Stimulated activated CD4-positive, alpha-beta T cell treated with anti-CD3 and anti-CD28 coated beads, Interleukin-15, amount 100 ng/mL, for 48 hours (primary cell): ENCODE measurements at regions not wholly inside any gene's neighbourhood (a gene's known extent, or its start where the extent isn't known, plus 50 kb on each side); places are given as distances from the start of the nearest gene placed in this dataset.

Experiments
- DNase-seq, 2 donors: peaks; one replicate each; pipeline ENCODE4 v3.0.0-alpha.2; 2020; ENCODE audit warnings: low read depth in 2 of 2

DNA sequence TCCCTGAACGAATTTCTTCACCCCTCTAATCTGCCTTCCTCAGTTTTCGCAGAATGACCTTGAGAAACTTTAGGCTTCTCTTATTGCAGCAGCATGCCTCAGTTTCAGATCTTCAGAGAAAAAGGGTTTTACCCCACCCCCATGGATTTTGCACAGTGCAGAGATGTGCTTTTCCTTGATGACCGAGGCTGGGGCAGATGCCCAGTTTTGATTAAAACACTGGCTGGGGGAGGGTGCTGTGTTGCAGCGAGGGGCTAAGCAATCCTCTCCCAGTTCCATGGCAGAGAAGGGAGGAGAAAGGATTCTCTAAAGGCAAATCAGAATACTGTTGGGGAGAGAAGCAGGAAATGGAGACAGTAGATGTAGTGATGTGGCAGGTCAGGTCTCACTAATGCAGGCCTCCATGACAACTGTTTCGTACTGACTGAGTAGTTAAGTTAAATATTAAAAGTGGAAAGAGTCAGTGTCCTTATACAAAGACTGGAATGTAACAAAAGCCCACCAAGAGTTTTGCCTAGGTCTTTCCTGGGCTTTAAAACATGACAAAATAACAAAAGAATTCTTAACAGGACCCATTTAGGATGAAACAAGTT, 50.8 kb upstream of the PDZD8 start:
- no peak for DNase-seq

DNA sequence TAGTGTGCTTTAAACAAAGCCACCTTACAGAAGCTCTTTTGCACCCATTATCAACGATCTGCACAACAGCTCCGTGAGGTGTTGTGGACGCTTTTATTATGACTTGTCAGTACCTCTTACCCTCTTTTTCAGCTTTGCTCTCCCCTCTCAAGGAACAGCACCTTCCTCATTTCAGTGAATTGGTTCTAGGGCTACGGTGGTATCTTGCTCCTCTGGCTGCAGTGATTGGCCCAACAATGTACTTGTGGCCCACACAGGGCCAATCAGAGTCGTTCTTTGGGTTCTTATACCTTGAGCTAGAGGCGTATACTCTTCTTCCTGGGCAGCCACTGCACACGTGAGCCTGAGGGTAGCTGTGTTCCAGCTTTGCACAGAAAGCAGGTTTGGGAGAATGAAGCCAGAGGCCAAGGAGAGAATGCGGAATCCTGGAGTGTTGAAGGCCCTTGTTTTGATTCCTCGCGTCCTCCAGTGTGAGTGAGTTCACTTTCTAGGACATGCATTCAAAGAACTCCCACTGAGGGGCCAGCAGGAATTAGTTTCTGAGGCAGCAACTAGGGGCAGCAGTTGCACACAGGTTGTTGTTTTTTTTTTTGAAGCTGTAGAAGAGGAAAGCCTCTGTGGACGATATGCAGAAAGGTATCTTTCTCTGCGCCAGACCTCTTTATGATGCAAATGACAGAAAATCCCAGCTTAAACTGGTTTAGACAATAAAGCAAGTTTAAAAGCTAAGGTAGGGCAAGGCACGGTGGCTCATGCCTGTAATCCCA, 49.8 kb upstream of the PDZD8 start:
- no peak for DNase-seq
